HUDEP-2 (cell line): ENCODE measurements at regions not wholly inside any gene's neighbourhood (a gene's known extent, or its start where the extent isn't known, plus 50 kb on each side); places are given as distances from the start of the nearest gene placed in this dataset.
A peak's percentile ranks its signal among the peaks of the same experiment; 100 is the strongest.

Experiments
- DNase-seq, 76 experiments: peaks; one replicate each; lab custom pipeline; 2025; ENCODE audit not compliant: unreplicated experiment in 76 of 76; lab: John Stamatoyannopoulos, UW

DNA sequence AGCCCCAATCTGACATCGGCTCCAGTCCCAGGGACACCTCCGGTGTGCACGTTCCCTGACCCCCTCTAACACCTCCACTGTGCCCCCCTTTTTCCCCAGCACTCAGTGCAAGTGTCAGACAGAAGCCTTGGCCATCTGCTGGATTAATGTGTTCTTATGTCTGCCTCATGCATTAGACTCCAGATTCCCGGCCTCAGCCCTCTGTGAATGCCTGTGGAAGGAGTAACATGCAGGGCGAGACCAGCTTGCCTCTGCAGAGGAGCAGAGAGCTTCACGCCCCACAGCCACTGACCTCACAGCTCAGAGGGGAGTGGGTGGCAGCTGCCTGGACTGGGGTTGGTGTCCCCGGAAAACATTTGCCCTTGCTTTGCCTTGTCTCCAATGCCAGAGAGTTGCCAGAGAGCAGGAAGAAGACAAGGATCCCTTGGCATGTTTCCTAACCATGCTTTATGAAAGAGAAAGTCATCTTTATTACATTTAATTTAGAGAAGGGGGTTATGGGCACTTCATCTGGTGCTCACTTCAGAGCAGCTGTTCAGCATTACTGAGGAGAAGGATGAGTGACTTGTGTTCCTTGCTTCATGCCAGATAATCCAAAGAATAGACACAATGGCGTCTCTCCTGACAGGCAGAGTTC is 91.6 kb upstream of the CXCL12 start:
- no peak for DNase-seq

DNA sequence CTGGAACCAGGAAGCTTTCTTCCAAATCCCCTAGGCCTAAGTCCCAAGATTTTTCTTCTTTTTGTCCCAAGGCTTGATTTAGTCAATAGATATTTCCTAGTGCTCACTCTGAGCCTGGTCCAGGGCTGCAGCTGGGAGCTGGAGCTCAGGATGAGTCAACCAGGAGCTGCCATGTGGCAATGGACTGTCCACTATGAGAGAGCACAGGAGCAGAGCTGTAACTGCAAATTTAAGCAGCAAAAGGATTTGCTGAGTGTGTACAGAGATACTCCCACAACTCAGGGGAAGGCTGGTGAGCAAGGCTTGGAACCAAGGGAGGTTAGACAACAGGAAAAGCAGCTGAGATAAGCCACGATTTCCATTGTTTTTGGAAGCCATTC is 92.1 kb upstream of the CXCL12 start:
- no peak for DNase-seq

DNA sequence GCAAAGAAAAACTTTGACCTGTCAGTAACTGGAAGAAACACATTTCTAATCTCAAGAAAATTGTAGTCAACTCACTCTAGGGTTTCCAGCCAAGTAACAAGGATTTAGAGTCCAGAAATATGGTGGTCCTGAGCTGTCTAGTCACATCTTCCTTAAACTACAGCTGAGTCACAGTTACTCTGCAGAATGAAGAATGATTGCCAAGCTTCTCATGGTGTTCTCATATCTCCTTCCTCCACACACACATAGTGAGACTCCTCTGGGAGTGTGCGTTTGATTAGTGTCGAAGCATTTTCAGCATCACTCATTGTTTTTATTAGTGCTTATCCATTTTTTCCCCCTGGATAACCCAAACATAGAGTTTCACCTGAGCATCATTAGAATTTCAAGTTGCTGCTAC is 93.1 kb upstream of the CXCL12 start:
- no peak for DNase-seq

DNA sequence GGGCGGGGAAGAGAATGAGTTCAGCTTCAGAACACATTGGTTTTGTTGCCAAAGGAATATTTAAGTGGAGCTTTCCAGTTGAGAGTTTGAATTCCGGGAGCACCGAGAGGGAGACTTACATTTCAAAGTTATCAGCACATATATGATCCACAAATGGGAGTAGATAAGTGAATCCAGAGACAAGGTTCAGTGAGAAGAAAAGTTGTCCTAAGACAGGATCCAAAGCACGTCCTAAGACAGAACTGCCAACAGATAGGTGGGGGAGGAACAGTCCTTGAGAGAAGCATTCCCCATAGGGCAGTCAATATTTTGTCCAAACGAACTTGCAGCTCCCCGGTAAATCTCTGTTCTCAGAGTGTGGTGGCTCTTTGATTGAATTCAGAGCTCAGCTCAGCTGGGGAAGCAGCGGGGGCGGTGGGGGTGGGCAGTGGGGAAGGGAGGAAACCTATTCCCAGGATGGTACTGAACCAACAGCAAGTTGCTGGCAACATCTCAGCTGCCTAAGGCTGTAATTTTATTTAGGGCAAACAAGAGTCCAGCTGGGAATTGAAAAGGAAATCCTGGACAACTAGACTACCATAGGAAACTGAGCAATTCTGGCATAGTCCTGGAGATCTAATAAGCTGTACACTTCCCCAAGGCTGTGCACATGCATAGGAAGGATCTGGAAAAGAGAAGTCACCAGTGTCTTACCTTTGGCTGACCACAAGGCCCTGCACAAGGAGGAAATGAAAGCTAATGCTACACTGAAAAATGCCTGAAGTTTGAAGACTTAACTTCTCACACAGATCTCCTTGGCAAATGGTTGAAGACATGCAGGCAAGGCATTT is 94.2 kb upstream of the CXCL12 start:
- DNase-seq, result no peak

DNA sequence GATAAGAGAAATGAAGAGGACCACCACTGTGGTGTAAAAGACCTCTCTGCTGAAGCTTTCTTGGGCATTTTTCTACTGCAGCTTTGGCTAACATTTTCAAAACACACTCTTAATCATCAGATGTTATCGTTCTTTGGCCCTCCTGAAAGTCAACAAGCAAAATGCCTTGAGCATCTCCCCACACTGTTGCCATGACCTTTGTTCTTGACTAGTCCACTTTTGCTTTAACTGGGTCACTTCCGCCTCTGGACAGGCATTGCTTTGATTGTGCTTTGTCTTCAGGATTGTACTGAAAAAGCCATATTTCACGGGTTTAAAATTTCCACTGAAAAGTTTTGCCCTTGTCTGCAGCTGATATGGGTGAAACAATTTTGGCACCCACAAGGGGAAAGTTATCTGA is 107.8 kb upstream of the CXCL12 start:
- DNase-seq, result no peak

DNA sequence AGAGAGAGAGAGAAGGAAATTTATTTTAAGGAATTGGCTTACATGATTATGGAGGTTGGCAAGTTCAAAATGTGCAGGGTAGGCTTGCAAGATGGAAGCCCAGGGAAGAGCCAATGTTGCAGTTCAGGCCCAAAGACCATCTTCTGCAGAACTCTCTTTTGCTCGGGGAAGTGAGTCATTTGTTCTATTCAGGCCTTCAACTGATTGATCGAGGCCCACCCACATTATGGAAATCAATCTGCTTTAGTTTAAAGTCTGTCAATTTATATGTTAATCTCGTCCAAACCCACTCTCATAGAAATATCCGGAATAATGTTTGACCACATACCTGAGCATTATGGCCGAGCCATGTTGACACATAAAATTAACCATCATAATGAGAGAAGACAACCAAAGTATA is 113.3 kb upstream of the CXCL12 start:
- no peak for DNase-seq

DNA sequence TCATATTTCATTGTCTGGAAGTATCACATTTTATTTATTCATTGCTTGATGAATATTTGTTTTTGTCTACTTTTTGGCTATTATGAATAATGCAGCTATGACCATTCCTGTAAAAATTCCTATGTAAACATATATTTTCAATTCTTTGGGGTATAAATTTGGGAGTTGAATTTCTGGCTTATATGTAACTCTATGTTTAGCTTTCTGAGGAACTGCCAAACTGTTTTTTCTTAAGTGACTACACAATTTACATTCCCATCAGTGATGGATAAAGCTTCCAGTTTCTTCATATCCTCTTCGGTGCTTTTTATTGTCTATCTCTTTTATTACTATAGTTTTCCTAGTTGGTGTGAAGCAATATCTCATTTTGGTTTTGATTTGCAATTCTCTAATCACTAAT is 115.6 kb upstream of the CXCL12 start:
- no peak for DNase-seq

DNA sequence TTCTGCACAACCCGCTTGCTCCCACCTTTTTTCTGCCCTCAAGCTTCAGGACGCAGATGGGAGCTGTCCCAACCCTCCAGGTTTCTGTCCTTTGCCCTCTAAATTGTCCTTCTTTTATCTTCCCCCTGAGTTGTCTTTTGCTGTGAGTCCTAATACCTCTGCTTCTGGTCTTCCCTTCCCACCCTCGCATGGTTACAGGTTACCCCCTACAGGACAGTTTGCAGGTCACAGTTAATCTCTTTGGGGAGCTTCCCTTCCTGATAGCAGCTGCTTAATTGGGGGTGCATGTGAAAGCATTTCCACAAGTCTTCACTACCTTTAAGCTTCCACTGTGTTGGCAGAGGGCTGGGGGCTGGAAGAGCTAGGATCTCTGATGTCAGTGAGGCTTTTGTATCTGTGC is 121.5 kb upstream of the CXCL12 start:
- DNase-seq, result no peak

DNA sequence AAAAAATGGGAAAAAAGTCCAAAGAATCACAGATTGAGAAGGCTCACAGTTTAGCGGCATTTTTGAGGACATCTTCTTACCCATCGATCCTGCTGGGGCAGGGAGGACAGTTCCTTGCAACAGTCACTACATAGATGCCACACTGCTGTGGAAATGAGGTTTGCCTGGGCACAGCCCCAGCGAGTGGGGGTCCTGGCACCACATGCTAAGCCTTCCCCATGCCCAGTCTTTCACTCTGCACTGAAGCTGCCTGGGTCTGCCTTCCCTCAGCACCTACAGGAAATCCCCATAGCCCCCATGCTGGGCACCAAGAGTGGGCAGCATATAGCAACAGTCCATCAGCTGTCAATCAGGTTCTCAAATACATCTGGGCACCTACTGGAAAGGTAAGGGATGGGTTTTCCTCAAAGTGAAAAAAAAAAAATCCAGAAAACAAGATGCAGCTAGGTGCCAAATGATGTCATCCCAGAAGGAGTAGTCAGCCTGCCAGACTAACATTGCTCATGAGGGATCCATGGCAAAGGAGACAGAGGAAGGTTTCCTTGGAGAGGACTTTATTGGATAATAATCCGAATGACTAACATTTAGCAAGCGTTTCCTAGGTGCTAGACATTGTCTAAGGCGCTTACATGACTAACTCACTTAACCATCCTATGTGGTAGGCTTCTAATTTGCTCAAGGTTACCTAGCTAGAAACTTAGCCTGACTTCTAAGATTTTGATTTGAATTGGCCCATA is 125.7 kb upstream of the CXCL12 start:
- DNase-seq, result no peak

DNA sequence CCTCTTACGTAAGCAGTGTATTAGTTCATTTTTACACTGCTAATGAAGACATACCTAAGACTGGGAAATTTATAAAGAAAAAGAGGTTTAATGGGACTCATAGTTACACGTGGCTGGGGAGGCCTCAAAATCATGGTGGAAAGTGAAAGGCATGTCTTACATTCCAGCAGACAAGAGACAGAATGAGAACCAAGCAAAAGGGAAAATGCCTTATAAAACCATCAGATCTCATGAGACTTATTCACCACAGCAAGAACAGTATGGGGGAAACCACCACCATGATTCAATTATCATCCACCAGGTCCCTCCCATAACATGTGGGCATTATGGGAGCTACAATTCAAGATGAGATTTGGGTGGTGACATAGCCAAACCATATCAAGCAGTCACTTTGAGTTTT is 126.3 kb upstream of the CXCL12 start:
- DNase-seq, result no peak

DNA sequence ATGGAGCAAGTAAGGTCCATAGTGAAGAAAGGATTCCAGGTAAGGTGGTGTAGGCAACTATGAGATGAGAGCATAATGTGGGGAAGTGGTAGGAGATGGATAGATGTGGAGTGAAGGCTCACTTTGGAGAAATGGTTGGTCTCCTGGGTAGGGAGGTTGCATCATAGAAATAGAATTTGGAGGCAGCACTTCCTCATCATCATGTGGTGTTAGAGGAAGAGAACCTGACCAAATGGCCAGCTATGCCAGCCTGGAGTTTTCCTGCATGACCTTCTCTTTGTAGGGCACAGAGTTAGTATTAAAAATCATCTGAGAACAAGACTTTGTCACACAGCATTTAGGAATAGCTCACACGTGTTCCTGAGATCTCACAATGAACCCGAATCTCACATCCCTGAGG is 126.7 kb upstream of the CXCL12 start:
- no peak for DNase-seq

DNA sequence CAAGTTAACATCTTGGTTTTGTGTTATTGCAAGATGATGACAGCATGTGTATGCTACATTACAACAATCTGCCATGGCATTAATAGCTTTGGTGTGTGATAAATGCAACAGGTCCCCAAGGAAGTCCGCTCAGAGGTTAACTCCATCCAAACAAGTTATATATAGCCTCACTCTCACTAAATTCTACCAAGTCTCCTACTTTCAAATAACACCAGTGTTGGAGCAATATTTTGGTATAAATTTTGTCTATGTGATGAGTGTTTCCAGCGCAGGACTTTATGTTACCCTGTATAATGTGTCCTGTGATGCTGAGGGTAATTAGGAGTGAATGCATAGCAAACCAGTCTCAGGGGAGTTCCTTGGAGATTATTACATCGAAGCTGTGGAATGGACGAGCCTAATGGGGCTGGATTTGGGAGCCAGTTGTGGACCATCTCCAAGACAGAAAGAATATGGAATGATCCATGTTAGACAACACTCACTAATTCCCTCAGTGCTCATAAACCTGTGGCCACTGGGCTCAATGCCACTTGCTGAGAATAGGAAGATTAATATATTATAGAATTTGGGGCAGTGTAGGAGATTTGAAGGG is 127.6 kb upstream of the CXCL12 start:
- DNase-seq, result no peak

DNA sequence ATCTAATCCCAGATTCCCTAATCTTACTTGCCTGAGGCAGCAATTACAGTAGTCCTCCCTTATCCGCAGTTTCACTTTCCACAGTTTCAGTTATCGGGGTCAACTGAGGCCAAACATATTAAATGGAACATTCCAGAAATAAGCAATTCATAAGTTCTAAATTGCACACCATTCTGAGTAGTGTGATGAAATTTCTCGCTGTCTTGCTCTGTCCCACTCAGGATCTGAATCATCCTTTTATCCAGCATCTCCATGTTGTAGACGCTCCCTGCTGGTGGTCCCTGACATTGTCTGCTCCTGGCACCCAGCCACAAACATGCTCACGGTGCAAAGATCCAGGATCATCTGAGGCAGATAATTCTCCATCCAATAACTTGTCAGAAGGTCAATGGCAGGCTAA is 128.7 kb upstream of the CXCL12 start:
- no peak for DNase-seq

DNA sequence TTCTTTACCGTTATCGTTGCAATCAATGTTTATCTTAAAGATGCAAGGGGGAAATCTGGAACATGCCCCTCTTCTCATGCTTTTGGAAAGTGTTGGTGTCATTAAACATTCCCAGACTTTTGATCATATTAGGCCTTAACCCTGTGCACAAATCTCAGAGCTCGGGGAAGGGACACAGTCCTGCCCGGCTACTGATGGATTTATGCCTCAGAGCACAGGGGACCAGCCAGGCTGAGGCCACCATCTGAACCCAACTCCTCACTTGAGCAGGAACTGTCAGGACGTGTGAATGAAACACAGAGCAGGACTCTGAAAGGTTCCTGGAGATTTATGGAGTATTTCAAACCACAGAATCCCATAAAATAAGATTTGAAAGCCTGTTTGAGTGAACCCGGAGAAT is 132.0 kb upstream of the CXCL12 start:
- DNase-seq, result no peak

DNA sequence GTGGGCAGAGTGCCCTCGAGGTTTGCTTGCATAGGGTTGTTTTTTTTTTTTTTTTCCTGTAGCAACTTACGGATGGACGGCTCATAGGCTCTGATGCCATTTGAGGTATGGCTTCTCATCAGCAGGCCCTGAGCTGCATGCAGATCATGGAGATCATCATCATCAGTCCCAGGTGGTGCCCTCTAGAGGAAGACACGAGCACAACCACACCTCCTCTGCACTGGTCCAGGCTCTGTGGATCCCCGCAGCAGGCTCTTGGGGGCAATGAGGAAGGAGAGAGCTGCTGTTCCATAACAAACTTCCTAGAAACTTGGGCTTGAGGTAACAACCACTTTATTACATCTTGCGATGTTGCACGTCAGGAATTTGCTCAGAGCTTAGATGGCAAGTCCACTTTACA is 132.7 kb upstream of the CXCL12 start:
- peak in 9 of 76 experiments; percentile 0 to 29 (median 3) for DNase-seq

DNA sequence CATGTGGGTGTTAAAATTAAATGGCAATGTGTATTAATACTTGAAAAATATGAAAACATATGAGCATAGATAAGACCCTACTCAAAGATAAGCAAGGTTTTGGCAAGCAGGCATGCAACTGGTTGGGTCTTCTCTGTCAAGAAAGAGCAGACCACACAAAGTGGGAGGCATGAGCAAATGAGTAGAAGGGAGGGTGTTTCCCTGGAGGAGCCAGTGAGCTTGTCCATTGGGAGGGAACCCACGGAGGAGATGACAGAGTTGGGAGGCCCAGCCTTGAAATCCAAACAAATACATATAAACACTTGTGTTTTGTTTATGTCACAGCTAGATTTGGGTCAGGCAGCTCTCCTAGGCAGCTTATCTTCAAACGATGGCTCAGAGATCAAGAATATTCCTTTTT is 134.5 kb upstream of the CXCL12 start:
- no peak for DNase-seq

DNA sequence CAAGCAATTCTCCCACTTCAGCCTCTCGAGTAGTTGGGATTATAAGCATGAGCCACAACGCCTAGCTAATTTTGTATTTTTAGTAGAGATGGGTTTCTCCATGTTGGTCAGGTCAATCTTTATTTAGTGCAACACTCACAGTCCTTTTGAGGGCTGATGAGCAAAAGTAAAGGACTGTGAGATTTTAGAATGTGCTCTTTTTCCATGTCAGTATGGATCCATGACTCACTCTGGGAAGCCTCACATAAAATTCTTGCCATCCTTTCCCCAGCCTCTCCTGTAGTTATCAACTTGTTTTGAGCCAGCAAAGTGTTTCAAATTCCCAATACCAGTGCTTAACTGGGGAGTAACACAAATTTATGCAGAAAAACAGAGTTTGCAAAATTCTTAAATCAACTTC is 135.8 kb upstream of the CXCL12 start:
- no peak for DNase-seq

DNA sequence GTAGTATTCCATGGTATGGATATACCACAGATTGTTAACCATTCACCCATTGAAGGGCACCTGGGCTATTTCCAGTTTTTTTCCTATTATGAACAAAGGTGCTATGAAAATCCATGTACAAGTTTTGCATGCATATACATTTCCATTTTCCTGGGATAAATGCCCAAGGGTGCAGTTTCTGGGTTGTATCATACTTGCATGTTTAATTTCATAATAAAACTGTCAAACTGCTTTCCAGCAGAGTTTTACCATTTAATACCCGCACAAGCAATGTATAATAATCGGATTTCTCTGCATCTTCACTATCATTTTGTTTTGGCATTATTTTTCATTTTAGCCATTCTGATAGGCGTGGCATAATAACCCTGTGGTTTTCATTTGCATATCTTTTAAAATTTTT is 154.3 kb upstream of the CXCL12 start:
- no peak for DNase-seq

DNA sequence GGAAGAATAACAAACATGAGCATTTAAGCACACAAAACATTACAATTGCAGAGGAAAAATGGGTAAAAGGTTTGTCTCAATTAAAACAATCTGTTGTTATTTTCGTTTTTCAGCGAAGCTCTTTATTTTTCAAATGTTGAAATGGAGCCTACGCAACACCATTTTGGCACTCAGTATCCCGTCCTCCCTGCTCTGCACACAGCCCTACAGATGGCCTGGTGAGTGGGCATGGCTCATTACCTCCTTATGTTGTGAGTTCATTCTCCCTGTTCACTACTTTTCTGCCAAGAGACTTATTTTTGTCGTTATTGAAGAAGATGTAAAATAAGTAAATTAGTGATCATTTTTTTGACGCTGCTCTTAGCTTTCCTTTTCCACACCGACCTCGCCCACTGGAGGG is 167.8 kb upstream of the CXCL12 start:
- no peak for DNase-seq

DNA sequence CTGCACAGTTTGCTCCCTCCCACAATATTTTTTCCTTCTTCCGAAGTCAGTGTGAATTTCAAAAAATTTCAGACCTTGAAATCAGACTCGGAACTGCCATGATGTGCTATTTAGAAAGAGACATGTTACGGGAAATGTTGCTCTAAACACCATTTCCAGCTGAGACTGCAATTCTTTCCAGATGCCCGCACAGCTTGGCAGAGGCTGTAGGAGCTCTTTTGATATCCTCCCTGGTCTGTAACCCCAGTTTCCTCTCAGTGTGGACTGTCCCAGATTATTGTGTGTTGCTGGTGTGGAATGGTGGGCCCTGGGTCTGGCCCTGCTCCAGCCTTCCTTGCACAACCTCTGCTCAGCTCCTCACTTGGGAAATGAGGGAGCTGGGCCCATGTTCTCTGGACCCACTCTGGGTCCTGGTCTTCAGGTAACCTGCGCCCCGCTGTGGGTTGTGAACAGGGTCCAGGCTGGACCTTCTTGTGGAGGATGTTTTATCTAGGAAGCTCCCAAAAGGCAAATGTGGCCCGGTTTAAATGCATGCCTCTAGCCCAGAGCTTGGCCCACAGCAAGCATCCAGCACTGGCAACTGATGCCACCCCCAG is 172.8 kb upstream of the CXCL12 start:
- DNase-seq, result no peak

DNA sequence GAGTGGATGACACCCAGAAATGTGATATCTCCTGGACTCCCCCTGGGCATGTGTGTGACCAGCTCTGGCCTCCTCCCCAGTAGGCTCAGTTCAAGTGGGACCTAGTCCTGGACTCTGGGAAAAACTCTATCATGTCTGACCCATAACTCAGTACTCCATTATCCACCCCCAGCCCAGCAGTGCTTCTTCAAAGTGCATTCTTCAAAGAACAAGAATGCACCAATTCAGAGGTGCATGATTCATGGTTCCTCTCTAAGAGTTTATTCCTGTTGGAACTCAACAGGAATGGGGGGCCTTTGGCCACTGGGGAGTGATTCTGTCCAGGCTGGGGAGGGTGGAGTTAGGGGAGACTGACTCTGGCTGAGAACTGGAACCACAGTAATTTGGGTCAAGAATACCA is 173.6 kb upstream of the CXCL12 start:
- no peak for DNase-seq
